ENCODE measurements at regions not wholly inside any gene's neighbourhood (a gene's known extent, or its start where the extent isn't known, plus 50 kb on each side); places are given as distances from the start of the nearest gene placed in this dataset.
"Not testable (repeated sequence)": the region's sequence is repeated elsewhere in the genome, so short reads cannot be mapped to it uniquely, and the experiment has no call there.

GRCh38 chr2:88866756-88867155 is 175.3 kb downstream of the RPIA start:
- DNase-seq: no peak

- DNase-seq: no peak
Measured at GRCh38 chr2:88868861-88869260, 177.4 kb downstream of the RPIA start.

GRCh38 chr2:88870267-88870839 is 178.9 kb downstream of the RPIA start:
- DNase-seq: no peak

- DNase-seq: no peak
Measured at GRCh38 chr2:88871336-88871735, 179.9 kb downstream of the RPIA start.

GRCh38 chr2:88873620-88874019 is 182.1 kb downstream of the RPIA start:
- DNase-seq: no peak

- DNase-seq: peak; percentile 59
Measured at GRCh38 chr2:88874063-88874657, 182.7 kb downstream of the RPIA start.

- DNase-seq: no peak
Measured at GRCh38 chr2:88875736-88876135, 184.3 kb downstream of the RPIA start.

- DNase-seq: peak; percentile 45
Measured at GRCh38 chr2:88880441-88880953, 189.0 kb downstream of the RPIA start.

GRCh38 chr2:88885275-88885674 is 193.8 kb downstream of the RPIA start:
- DNase-seq: no peak

- DNase-seq: no peak
Measured at GRCh38 chr2:88885679-88886416, 194.4 kb downstream of the RPIA start.

GRCh38 chr2:88887466-88887865 is 196.0 kb downstream of the RPIA start:
- DNase-seq: not testable (repeated sequence)

- no peak for DNase-seq
Measured at GRCh38 chr2:88892207-88892606, 200.7 kb downstream of the RPIA start.

- DNase-seq: no peak
Measured at GRCh38 chr2:88892788-88893187, 201.3 kb downstream of the RPIA start.

GRCh38 chr2:88896971-88897370 is 205.5 kb downstream of the RPIA start:
- DNase-seq: no peak

- no peak for DNase-seq
Measured at GRCh38 chr2:88897715-88898114, 206.2 kb downstream of the RPIA start.

- peak; percentile 14 for DNase-seq
Measured at GRCh38 chr2:88903749-88904353, 212.4 kb downstream of the RPIA start.

- DNase-seq: no peak
Measured at GRCh38 chr2:88913280-88913679, 221.8 kb downstream of the RPIA start.

- peak; percentile 5 for DNase-seq
Measured at GRCh38 chr2:88919087-88919738, 227.7 kb downstream of the RPIA start.

GRCh38 chr2:88920399-88920798 is 228.9 kb downstream of the RPIA start:
- not testable (repeated sequence) for DNase-seq

- DNase-seq: no peak
Measured at GRCh38 chr2:88924533-88924932, 233.1 kb downstream of the RPIA start.

GRCh38 chr2:88925770-88926462 is 234.4 kb downstream of the RPIA start:
- no peak for DNase-seq

GRCh38 chr2:88927128-88927527 is 235.7 kb downstream of the RPIA start:
- no peak for DNase-seq

GRCh38 chr2:88930659-88931058 is 239.2 kb downstream of the RPIA start:
- DNase-seq: no peak
